NCI-H1417 (cell line): ENCODE measurements at regions not wholly inside any gene's neighbourhood (a gene's known extent, or its start where the extent isn't known, plus 50 kb on each side); places are given as distances from the start of the nearest gene placed in this dataset.

Experiments
- DNase-seq, 3 experiments: peaks; one replicate each; lab custom pipeline; 2025; lab: John Stamatoyannopoulos, UW

DNA sequence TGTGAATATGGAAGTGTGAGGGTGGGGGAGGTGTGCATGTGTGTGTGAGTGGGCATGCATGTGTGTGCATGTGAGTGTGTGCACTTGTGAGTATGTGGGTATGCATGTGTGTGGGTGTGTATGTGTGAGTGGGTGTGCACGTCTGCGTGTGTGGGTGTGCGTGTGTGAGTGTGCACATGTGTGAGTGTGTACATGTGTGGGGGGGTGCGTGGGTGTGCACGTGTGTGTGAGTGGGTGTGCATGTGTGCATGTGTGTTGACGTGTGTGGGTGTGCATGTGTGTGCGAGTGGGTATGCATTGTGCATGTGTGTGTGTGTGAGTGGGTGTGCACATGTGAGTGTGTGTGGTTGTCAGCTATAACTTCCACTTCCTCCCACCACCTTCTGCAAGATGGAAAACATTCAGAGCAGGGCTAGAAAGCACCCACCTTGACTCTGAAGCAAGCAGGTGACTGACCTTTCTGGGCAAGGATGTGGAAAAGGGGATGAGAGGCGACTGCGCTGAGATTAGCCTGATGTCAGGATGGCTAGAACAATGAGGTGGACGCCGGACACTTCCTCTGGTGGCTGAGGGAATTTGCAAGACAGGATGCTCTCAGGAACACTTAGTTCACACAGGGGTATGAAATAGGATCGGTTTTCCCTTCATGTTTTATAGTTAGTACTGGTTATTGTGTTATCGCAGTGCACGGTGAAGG is 103.6 kb downstream of the ACKR3 start:
- DNase-seq: no peak

DNA sequence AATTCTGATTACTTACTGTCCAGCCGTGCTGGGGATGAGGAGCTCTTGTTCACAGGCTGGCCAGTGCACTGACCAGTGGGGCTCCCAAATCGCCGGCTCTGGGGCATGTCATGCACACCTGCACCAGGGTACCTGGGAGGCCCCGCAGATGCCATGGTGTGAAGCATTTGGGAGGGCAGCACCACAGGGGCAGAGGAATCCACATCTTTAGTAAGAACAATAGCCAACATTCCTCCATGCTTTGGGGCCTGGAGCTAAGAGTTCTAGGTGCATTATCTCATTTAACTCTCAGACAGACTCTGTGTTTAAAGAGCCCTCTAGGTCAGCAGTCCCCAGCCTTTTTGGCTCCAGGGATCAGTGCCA is 104.2 kb downstream of the ACKR3 start:
- DNase-seq: no peak

DNA sequence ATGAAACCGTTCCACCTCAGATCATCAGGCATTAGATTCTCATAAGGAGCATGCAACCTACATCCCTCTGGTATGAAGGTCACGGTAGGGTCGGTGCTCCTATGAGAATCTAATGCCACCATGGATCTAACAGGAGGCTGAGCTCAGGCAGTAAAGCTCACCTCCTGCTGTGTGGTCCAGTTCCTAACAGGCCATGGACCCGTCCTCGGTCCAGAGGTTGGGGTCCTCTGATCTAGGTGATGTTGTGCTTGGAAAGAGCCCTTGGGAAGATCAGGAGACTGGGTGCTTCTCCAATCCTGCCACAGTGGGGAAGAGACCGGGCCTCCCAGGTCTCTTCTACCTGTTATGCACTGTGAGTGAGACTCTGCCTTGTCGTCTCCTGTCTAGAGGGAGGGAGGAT is 104.6 kb downstream of the ACKR3 start:
- DNase-seq: no peak

DNA sequence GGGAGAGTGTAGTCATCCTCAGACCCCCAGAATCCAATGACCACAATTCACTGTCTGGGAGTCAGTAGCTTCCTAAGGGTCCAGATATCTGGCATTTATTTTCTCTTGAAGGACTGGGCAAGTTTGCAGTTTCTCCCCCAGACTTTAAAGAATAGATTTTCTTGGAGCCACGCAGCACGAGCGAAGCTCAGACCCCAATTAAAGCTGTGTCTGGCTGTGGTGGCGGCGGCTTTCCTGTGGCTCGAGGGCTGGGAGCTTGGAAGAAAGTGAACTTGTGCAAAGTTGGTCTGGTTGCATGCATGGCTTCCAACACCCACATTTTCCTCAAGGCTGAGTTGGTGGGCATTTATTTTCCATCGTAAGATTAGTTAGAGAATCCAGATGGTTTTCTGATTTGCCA is 105.0 kb downstream of the ACKR3 start:
- no peak for DNase-seq

DNA sequence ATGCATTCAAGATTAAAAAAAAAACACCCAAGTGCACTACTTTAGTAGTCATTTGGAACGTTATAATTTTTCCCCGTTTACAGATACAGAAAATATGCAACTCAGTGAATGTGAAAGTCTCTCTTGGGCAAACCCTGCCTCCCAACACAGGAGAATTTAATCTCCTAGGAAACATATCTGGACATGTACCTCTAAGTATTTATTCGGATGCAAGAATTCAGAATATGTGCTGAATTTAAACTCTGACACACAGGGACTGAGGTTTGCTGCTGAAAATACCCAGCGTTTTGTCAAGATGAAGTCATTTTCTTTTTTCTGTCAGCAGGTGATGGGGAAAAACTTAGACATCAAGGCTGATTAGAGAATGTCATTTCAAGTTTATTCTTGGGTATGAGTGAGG is 105.4 kb downstream of the ACKR3 start:
- no peak for DNase-seq

DNA sequence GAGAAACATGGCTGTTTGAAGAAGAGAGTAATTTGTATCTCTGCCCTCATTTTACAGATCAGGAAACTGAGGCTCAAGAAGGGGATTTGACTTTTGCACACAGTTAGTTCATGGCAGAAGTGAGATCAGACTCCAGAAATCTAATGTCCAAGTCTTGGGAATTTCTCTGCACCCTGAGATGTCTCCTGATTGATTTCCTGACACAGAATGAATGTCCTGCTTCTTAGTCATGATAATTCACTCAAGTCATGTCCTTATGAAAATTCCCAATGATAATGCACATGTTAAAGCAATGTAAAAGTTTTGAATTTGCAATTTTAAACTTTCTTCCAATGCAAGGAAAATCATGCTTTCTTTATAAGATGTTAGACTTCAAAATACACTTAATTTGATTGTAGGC is 105.9 kb downstream of the ACKR3 start:
- no peak for DNase-seq

DNA sequence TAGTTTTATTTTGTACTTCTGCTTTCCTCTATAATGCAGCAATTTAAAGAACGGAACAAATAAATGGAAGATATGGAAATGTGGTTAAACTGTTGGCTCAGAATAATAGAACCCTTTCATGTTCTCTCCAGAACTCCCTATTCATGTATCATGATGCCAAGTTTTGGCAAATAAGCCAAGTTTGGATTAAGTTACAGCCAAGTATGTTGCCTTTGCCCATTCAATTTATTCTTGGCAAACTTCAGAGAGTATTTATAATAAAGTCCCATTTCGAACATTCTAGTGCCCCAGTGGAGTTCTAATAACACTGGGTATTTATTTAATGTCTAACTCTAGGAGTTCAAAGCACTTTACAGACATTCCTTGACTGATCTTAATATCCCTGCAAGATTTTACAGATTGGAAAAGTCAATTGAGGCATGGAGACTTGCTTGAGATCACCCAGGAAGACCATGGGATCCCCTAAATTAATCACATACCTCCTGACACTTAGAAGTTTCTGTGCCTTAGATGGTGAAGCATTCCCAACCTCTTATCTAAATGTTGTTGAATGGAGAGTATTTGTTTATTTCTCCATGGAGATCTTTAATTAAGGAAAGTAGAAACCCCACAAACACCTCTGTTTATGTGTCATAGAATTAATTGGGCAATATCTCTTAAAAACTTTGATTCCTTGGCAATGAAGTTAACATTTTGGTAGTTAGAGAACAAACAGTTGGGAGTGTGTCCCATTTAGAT is 106.7 kb downstream of the ACKR3 start:
- no peak for DNase-seq

DNA sequence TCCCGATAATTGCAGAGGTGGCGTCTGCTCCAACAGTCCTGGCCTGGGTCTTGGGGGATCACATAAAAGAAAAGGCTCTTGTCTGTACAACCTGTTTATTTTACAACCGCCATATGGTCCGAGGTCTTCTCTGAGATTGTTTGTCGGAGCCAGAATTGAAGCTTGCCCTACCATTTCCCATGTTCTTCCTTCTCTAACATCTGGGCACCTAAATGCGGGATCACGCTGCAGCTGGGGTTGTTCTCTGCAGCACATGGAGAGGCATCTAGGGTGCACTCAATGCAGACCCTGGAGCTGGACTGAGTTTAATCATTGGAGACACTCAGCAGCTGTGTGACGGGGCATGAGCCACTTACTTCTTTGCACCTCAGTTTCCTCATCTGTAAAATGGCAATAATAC is 107.7 kb downstream of the ACKR3 start:
- no peak for DNase-seq

DNA sequence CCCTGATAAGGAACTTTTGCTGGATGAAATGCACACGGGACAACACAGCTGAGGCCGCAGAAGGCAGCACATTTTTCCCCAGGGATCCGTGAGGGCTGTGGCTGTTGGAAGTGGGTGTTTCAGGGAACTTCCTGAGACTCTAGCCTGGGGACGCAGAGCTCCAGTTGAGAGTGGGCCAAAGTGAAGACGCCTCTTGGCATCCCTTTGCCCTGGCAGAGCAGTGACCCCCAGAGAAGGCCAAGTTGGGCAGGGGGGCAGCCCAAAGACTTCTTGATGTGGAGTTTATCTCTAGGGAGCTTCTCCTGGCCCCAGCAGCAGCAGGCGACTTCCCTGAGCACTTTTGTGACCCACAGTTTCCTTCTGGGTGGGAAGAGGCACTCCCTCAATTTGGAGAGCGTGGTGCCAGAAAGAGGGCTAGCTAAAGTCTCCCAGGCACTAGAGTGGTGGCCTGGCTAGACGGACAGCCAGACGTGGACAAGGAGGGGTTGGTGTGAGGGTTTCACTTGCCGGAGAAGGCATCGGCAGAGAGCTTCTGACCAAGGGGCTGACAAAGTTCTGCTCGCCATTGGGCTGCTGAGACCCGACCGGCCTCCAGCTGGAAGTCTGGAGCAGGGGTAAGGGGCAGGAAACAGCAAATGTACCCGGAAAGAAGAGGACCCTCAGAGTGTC is 108.8 kb downstream of the ACKR3 start:
- no peak for DNase-seq

DNA sequence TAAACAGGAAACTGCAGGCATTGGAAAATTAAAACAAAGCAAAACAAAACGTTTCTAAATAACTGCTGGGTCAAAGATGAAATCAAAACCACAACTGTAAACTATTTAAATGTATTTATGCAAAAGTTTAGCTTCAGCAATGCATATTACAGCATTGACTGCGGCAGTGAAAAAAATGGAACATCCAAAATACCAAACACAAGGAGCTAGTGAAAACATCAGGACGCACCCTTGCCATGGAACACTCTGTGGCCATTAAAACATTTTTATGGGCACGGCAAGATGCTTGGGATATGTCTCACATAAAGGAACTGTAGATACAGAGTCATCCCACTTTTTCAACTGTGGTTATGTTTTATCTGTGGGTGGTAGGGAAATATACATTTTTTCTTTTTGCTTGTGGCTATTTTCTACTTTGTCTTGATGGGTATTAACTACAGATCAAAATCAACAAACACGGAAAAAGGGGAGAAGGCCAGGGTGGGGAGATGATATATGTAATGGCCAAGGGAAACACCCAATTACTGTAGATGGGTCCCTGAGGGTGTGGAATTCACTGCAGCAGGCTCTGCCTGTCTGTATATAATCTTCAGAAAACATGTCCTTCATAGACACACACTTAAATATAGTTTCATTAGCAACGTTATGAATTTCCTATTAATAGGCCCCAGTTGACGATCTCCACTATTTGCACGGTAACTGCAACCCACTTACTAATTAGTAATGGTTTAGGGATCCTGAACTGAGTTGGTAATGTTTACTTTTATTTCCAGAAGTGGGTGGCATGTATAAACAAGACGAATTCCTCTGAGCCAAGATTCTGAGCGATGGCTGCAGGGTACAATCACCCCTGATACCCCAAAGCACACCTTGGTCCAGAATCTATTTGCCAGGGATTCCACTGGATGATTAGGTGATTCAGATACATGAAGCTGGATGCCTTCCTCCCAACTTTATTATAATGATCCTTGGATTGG is 110.5 kb downstream of the ACKR3 start:
- no peak for DNase-seq

DNA sequence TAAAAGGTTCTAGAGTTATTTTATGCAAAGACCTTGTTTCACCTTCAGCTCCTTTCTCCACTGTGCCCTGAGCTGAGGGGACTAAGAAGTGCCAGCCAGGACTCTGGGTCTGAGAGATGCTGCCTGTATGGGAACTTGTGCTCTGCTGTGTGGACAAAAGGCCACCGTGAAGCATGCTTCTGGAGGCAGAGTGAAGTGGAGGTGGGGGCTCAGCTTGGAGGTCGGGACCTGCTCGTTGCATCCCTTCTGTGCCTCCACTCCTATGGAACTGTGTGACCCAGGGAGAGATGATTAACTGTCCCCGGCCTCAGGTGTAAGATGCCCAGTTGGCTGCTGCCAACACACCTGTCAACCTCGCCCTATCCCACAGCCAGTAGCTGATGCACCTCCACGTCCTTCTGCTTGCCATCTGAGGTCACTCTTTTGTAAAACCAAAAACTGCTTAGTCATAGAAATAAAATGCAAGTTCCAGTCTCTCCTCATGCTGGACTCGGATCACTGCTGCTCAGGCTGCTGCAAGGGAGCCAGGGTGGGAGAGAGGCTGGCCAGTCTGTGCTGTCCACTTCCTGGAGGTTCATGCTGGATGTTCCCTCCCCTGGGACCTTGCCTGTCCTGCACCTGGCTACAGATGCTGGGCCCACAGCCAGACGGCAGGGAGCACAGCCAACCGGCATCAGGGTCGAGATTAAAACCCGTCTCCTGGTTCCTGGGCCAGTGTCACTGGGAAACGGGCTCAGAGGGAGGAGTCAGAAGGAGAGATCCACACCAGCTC is 113.2 kb downstream of the ACKR3 start:
- DNase-seq: no peak

DNA sequence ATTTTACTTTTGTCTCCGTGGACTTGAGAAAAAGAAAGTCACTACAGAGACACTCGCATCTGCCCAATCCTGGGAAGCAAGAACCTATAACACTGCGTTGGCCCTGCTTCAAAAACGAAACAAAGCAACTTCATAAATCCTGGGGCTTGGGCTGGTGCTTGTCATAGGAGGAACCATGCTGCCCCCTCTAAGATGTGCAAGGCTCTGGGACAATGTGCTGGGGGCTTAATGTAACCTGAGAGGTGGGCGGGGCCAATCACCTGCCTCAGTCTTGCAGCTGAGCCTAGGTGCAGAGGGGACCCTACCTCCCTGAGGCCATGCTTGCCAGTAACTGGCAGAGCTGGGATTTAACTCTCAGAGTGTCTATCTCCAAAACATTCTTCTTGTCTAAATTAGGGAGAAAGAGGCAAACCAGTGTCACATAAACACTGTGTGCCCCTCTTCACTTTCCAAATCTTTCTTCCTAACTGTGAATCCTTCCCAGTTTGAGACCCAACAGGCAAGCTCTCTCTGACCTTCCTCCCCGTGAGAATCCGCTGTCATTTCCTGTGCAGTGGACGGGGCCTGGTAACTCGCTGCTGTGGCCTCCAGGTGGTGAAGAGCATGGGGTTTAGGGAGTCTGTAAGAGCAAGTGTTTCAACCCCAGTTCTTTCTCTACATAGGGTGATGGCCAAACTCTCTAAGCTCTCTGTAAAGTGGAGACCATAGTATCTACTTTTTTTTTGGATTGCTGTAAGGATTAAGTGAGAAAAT is 115.1 kb downstream of the ACKR3 start:
- DNase-seq: no peak

DNA sequence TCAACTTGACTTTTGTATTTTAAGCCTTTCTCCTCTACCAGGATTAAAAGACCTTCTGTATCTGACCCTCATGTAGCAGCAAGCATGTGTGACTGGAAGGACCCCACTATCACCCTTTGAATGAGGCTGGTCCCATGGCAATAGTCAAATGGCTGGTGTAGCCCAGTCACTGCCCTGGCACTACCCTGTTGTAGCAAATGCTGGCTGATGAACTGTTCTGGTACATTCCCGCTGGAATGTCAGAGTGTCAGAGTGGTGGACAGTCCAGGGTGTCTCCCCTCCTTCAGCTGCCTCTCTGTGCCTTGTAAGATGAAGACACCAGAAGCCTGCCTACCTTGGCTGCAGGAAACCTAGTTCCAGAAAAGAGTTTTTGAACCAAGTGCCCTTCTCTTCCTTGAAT is 115.7 kb downstream of the ACKR3 start:
- DNase-seq: no peak

DNA sequence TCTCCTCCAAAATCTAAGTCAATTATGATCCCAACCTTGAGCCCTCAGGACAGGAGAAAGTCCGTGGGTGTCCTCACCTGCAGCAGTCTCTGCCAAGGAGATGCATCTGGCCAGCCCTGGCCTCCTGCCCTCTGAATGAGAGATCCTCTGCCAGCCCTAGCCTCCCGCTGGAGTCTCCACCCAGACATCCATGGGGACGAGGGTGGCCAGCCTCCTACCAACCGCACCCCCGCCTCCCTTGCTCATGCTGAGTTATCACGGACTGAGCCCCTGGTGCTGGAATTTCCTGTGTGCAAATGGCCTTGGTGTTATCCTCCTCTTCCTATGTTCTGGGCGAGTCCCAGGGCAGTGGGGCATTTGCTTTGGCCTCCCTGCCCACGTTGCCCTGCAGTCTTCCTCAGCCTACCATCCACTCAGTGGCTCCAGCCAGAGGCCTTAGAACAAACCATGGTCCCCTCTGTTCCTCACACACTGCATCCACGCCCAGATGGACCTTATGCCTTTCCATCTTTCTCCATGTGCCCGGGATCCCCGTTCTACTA is 116.4 kb downstream of the ACKR3 start:
- no peak for DNase-seq

DNA sequence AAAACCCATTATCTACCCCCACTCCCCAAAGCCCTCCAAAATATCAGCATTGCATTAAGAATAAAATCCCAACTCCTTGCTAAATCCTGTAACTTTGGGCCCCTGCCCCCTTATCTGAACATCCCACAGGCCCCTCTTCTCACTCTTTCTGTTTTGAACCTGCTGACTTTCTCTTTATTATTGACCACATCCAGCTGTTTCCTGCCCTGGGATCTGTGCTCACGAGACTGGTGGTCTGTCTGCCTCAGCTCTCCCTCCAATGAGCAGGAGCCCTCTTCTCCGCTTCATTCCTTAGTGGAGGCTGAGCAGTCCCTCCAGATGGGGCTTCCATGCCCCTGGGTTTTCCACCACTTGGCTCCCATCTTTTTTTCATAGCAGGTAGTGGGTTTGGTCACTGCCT is 116.9 kb downstream of the ACKR3 start:
- no peak for DNase-seq

DNA sequence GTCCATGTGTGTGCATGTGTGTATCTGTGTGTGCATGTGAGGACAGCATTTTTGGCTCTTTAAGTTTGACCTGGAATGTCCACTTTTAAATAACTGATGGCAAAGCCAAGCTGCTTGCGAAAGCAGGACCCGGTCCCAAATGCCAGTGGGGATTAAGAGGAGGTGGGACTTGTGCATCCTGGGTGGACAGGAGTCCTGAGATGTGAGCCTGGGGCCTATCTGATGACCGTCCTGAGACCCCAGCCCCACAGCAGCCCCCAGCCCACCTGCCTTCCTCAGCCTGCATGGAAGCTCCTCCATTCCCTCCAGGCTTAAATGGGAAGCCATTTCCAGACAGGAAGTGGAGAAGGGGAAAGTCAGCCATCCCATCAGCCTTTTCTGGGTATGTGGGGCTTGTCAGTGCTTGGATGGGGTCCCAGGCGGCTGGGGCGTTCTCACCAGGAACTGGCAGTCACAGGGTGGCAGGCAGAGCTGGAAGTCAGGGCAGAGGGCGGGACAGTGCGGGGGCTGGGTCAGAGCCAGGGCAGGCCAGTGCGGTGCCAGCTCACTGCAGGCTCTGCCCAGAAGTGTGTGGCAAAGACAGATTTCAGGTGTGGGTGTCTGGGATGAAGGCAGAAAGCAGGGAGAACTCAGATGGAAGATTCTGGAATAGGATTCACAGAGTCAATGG is 117.8 kb downstream of the ACKR3 start:
- no peak for DNase-seq

DNA sequence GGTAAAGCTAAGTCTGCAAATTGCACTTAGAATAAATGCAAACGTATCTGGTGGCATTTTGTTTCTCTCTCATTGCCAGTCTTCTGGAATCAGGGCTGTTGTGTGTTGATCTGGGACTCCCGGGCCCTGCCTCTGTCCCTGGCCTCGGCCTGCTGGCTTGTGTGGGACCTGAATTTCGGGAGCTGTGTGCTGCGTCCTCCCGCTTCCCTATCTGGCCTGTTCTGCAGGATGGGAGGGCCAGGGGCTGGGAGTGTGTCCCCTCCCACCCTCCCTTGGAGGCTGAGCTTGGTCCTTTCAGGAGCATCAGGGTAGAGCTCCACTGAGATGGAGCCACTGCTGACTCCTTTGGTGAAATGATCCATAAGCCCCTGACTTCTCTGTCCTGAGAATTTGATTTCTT is 118.5 kb downstream of the ACKR3 start:
- no peak for DNase-seq

DNA sequence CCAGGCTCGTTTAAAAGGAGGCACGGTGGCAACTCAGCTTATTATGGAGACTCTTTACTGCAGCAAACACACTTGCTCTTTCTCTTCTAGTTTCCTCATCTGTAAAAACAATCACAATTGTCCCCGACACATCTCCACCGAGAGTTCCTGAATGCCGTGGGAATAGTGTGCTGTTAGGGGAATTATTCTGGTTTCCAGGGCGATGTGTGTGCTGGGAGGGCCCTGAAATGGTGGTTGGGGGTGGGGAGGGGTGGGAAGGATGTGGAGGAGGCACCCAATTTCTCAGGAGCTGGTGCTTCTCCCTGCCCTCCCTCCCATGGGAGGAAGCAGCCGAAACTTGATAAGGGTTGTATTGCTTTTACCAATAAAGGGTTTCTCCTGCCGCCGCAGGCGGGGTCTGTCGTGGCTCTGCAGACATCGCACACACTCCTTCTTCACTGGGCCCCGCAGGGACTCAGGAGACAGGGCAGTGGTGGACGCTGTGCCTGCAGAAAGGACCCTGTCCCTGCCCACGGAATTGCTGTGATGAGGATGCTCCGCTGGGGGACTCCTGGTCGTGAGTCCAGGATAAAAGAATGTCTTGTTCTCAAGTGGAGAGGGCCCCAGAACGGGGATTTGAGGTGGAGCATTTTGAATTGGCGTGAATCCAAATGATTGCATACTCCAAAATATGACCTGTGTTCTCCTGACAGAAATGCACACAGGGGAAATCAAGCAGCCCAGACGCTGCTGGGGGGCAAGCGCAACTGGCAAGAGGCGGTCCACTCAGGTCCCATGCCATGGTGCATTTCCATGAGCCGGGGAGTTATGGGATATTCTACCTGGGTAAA is 119.2 kb downstream of the ACKR3 start:
- no peak for DNase-seq

DNA sequence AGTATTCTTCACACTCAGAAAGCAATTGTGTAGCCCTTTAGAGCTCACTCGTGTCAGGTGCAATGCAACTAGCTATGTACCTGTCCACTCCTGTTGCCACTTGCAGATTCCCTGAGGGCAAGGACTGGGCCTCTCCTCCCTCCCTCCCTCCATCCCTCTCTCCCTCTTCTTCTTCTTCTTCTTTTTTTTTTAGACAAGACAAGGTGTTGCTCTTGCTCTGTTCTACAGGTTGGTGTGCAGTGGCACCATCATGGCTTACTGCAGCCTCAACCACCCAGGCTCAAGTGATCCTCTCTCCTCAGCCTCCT is 119.7 kb downstream of the ACKR3 start:
- DNase-seq: no peak
